Gastrocnemius medialis (tissue), 4 donors: ENCODE measurements at regions not wholly inside any gene's neighbourhood (a gene's known extent, or its start where the extent isn't known, plus 50 kb on each side); places are given as distances from the start of the nearest gene placed in this dataset.

Experiments
- ATAC-seq, 2 donors: fragments of 150-250 bp; one replicate each; pipeline ENCODE4 v1.9.1; 2016
- DNase-seq, 2 donors: peaks; one replicate each; pipeline ENCODE4 v3.0.0-alpha.2; 2019
- H3K27ac ChIP-seq, 4 donors: fragments of 200-600 bp; sonication (generic); 1 replicate in 1 of 4; 2 replicates in 3 of 4; pipeline ENCODE4 v1.5.1; 2016 to 2018; ENCODE audit warnings: mild to moderate bottlenecking in 2 of 4, moderate library complexity in 1 of 4
- H3K27me3 ChIP-seq, 3 donors: fragments of 200-600 bp; sonication (generic) in 2 of 3; 1 replicate in 1 of 3; 2 replicates in 2 of 3; pipeline versions ENCODE4 v1.5.1 to v1.6.0; 2016 to 2019; ENCODE audit warnings: mild to moderate bottlenecking in 1 of 3, moderate library complexity in 1 of 3
- H3K36me3 ChIP-seq, 2 donors: fragments of 200-600 bp; sonication (generic) in 1 of 2; one replicate each; pipeline ENCODE4 v1.5.1; 2017 to 2018
- H3K4me1 ChIP-seq, 2 donors: fragments of 200-600 bp; sonication (generic) in 1 of 2; one replicate each; pipeline ENCODE4 v1.5.1; 2016 to 2017; ENCODE audit warnings: mild to moderate bottlenecking in 2 of 2
- H3K4me3 ChIP-seq, 4 donors: fragments of 200-600 bp; sonication (generic) in 3 of 4; 1 replicate in 1 of 4; 2 replicates in 3 of 4; pipeline ENCODE4 v1.5.1; 2016 to 2019; ENCODE audit warnings: mild to moderate bottlenecking in 2 of 4
- H3K9me3 ChIP-seq, 3 donors: fragments of 200-600 bp; sonication (generic) in 2 of 3; 1 replicate in 1 of 3; 2 replicates in 2 of 3; pipeline ENCODE4 v1.5.1; 2016 to 2019
- CTCF ChIP-seq, 5 experiments: fragments of 450-650 bp in 3 of 5; fragments of 200-600 bp in 2 of 5; sonication (generic) in 2 of 5; IDR thresholded peaks in 4 of 5; conservative IDR thresholded peaks in 1 of 5; 1 replicate in 4 of 5; 2 replicates in 1 of 5; pipeline ENCODE4 v1.5.1; 2016 to 2019; ENCODE audit warnings: antibody characterized with exemption in 5 of 5, mild to moderate bottlenecking in 3 of 5, moderate library complexity in 3 of 5
- POLR2A ChIP-seq, 2 donors: fragments of 450-650 bp; IDR thresholded peaks; one replicate each; pipeline ENCODE4 v1.6.1; 2017; ENCODE audit warnings: antibody characterized with exemption in 2 of 2, mild to moderate bottlenecking in 2 of 2, moderate library complexity in 2 of 2
- in situ Hi-C, 4 donors: fragments of 200-750 bp; cut with MboI; loops; one replicate each; pipeline versions ENCODE4 v1.15.0 to v1.8.0; 2017; ENCODE audit warnings: low sequenced_read_pairs in 4 of 4
- intact Hi-C: fragments of 100-400 bp; cut with DNase I; formaldehyde crosslinking; loops from one replicate; pipeline ENCODE4 v1.15.1; 2023; ENCODE audit warnings: low total_unique reads

GRCh38 chr10:76721891-76722505 is 915.6 kb downstream of the KCNMA1 start:
- Histone ChIP-seq H3K4me1 (no peaks in the 10 kb centered on the region), H3K36me3 (no peaks in the 10 kb centered on the region), H3K9me3 (no peaks in the 10 kb centered on the region), H3K27me3 (no peaks in the 10 kb centered on the region), H3K4me3 (no peak overlapping the region), H3K27ac (no peak overlapping the region)
- in situ Hi-C loops (no loop called here), intact Hi-C loops (no loop called here)
- TF ChIP-seq POLR2A (IDR thresholded peaks at IDR 0.05): no peak
- no peak for TF ChIP-seq CTCF (IDR thresholded peaks at IDR 0.05 in 4 of 5, conservative IDR thresholded peaks at IDR 0.05 in 1 of 5)
- no peak for ATAC-seq
- DNase-seq: no peak

DNA sequence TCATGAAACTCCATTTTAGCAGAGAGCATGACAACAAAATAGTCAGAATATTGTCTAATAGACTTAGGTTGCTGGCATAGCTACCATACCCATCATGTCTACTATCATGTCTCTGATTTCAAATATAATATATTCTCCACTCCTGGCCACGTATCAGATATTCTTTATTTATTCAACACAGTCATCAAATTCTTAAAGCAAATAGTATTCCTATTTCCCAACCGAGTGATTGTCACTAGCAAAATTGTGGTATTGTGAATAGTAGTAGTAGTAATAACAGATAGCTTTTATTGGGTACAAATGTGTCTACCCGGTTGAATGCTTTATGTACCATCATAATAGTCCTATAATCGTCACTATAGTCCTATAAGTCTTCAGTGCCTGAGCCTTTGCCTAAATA is 918.6 kb downstream of the KCNMA1 start:
- in situ Hi-C loops: no loop called here

DNA sequence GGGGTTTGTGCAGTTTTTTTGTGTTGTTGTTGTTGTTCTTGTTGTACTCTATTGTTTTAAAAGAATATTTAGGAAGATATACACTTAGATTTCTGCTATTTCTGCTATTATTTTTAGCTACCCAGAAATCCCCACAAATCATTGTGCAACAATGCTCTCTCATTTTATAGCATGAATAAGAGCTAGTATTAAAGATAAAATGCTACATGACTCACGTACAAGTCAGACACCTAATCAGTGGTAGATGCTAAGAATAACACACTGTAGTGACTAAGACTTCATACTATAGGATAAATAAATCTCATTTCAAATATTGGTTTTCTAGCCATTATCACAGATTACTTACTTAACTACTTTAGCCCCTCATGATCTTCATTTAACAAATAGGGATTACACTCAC is 920.5 kb downstream of the KCNMA1 start:
- no peaks in the 10 kb centered on the region for H3K9me3 ChIP-seq
- no peak overlapping the region for H3K27ac ChIP-seq
- H3K27me3 ChIP-seq: no peaks in the 10 kb centered on the region
- intact Hi-C loops (no loop called here), in situ Hi-C loops (no loop called here)
- ATAC-seq (no peak), DNase-seq (no peak)
- no peaks in the 10 kb centered on the region for H3K36me3 ChIP-seq
- no peak overlapping the region for H3K4me3 ChIP-seq
- H3K4me1 ChIP-seq: no peaks in the 10 kb centered on the region
- TF ChIP-seq CTCF (IDR thresholded peaks at IDR 0.05 in 4 of 5, conservative IDR thresholded peaks at IDR 0.05 in 1 of 5) (no peak), POLR2A (IDR thresholded peaks at IDR 0.05) (no peak)

More for the DNA sequence above, 918.6 kb downstream of the KCNMA1 start:
- Histone ChIP-seq H3K4me1 (no peaks in the 10 kb centered on the region), H3K9me3 (no peaks in the 10 kb centered on the region), H3K4me3 (no peak overlapping the region), H3K27me3 (no peaks in the 10 kb centered on the region), H3K36me3 (no peaks in the 10 kb centered on the region), H3K27ac (no peak overlapping the region)
- ATAC-seq: no peak
- no peak for DNase-seq
- no peak for TF ChIP-seq POLR2A (IDR thresholded peaks at IDR 0.05)
- TF ChIP-seq CTCF (IDR thresholded peaks at IDR 0.05 in 4 of 5, conservative IDR thresholded peaks at IDR 0.05 in 1 of 5): no peak
- intact Hi-C loops: no loop called here

DNA sequence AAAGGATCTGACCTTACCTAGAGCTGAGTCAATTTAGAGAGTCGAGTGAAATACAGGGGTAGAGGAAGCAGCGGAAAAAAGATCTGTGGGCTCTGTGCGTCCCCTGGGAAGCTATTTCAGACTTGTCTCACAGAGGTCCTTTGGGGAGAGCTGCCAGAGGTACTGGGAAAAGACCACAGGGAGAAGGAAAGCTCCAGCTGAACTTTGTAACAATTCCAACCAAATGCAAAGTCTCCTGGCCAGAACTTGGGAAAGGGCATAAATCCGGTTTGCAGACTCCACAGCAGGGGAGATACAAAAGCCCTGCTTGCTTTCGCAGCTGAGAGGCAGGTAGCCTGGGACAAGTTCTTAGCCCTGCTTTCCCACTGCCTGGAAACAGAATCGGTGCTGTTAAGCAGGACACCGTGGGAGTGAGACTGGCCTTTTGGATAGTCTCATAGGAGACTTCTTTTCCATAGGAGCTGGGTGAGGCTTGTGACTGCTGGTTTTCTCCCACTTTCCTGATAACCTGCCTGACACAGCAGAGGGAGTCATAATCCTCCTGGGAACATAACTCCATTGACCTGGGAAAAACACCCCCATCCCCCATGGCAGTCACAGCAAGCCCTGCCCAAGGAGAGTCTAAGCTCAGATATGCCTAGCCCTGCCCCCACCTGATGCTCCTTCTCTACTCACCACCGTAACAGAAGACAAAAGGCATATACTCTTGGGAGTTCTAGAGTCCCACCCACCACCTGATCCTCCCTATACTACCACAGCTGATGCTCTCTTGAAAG is 926.2 kb downstream of the KCNMA1 start:
- ATAC-seq: no peak
- Histone ChIP-seq H3K9me3 (no peaks in the 10 kb centered on the region), H3K27ac (no peak overlapping the region), H3K27me3 (no peaks in the 10 kb centered on the region), H3K4me3 (no peak overlapping the region), H3K36me3 (no peaks in the 10 kb centered on the region), H3K4me1 (no peaks in the 10 kb centered on the region)
- DNase-seq: no peak
- no peak for TF ChIP-seq POLR2A (IDR thresholded peaks at IDR 0.05)
- no peak for TF ChIP-seq CTCF (IDR thresholded peaks at IDR 0.05 in 4 of 5, conservative IDR thresholded peaks at IDR 0.05 in 1 of 5)
- intact Hi-C loops (no loop called here), in situ Hi-C loops (no loop called here)
